H9 (cell line): ENCODE measurements at regions not wholly inside any gene's neighbourhood (a gene's known extent, or its start where the extent isn't known, plus 50 kb on each side); places are given as distances from the start of the nearest gene placed in this dataset.

Experiments used
- DNase-seq: peaks from one replicate; pipeline ENCODE4 v3.0.0-alpha.2; 2017
- H2AFZ ChIP-seq: one replicate; pipeline ENCODE4 v1.6.1; 2013; ENCODE audit warnings: mild to moderate bottlenecking, low read length, control low read depth, moderate library complexity
- H2AK5ac ChIP-seq: 2 replicates; pipeline ENCODE4 v1.6.1; 2013; ENCODE audit warnings: low read length, control low read depth, mixed read lengths; ENCODE audit not compliant: insufficient read length
- H2BK120ac ChIP-seq: one replicate; pipeline ENCODE4 v1.6.1; 2013; ENCODE audit warnings: low read depth, mild to moderate bottlenecking, low read length, control low read depth, inconsistent platforms; ENCODE audit not compliant: poor library complexity, severe bottlenecking
- H2BK12ac ChIP-seq: 2 replicates; pipeline ENCODE4 v1.6.1; 2013; ENCODE audit warnings: low read length, control low read depth, mixed read lengths, low read depth; ENCODE audit not compliant: insufficient read length
- H2BK15ac ChIP-seq: 2 replicates; pipeline ENCODE4 v1.6.1; 2013; ENCODE audit warnings: low read depth, low read length, control low read depth
- H2BK20ac ChIP-seq: one replicate; pipeline ENCODE4 v1.6.1; 2013; ENCODE audit warnings: low read depth, mild to moderate bottlenecking, low read length, control low read depth, inconsistent platforms; ENCODE audit not compliant: poor library complexity, severe bottlenecking
- H2BK5ac ChIP-seq: 2 replicates; pipeline ENCODE4 v1.6.1; 2013; ENCODE audit warnings: low read length, control low read depth, mixed read lengths; ENCODE audit not compliant: insufficient read length
- H3K14ac ChIP-seq: 2 replicates; pipeline ENCODE4 v1.6.1; 2013; ENCODE audit warnings: low read length, control low read depth; ENCODE audit not compliant: insufficient read depth
- H3K18ac ChIP-seq: 2 replicates; pipeline ENCODE4 v1.6.1; 2013; ENCODE audit warnings: low read depth, mild to moderate bottlenecking, mixed read lengths, low read length, control low read depth; ENCODE audit not compliant: insufficient read length
- H3K23ac ChIP-seq: 2 replicates; pipeline ENCODE4 v1.6.1; 2013; ENCODE audit warnings: low read length, control low read depth, mixed read lengths, low read depth; ENCODE audit not compliant: insufficient read length
- H3K23me2 ChIP-seq: 2 replicates; pipeline ENCODE4 v1.6.1; 2013; ENCODE audit warnings: low read depth, mild to moderate bottlenecking, mixed read lengths, low read length, control low read depth; ENCODE audit not compliant: insufficient read length, poor library complexity, severe bottlenecking
- H3K27ac ChIP-seq: 2 replicates; pipeline ENCODE4 v1.5.1; 2013; ENCODE audit warnings: low read length, control low read depth, mixed read lengths, low read depth; ENCODE audit not compliant: insufficient read length
- H3K27me3 ChIP-seq: 2 replicates; pipeline ENCODE4 v1.6.1; 2013; ENCODE audit warnings: low read length, control low read depth, inconsistent platforms; ENCODE audit not compliant: insufficient read depth
- H3K4ac ChIP-seq: 2 replicates; pipeline ENCODE4 v1.6.1; 2013; ENCODE audit warnings: low read depth, mild to moderate bottlenecking, control low read depth, inconsistent platforms, low read length, moderate library complexity
- H3K4me1 ChIP-seq: 2 replicates; pipeline ENCODE4 v1.6.1; 2013; ENCODE audit warnings: low read length, control low read depth, inconsistent platforms; ENCODE audit not compliant: insufficient read depth
- H3K4me2 ChIP-seq: 2 replicates; pipeline ENCODE4 v1.6.1; 2013; ENCODE audit warnings: low read length, control low read depth, mixed read lengths; ENCODE audit not compliant: insufficient read length, insufficient read depth
- H3K56ac ChIP-seq: 2 replicates; pipeline ENCODE4 v1.6.1; 2013; ENCODE audit warnings: low read depth, mild to moderate bottlenecking, mixed read lengths, low read length, control low read depth; ENCODE audit not compliant: insufficient read length
- H3K79me1 ChIP-seq: 2 replicates; pipeline ENCODE4 v1.6.1; 2013; ENCODE audit warnings: low read depth, mild to moderate bottlenecking, moderate library complexity, low read length, control low read depth, inconsistent platforms; ENCODE audit not compliant: insufficient read depth, poor library complexity, severe bottlenecking
- H3K79me2 ChIP-seq: 2 replicates; pipeline ENCODE4 v1.6.1; 2013; ENCODE audit warnings: low read length, control low read depth, inconsistent platforms; ENCODE audit not compliant: insufficient read depth
- H3K9ac ChIP-seq: 2 replicates; pipeline ENCODE4 v1.6.1; 2013; ENCODE audit warnings: low read length, control low read depth, mixed read lengths; ENCODE audit not compliant: insufficient read length; ENCODE audit errors: extremely low read depth
- H3K9me3 ChIP-seq: one replicate; pipeline ENCODE4 v1.6.1; 2013; ENCODE audit warnings: low read depth, low read length, inconsistent platforms; ENCODE audit not compliant: control insufficient read depth
- H3T11ph ChIP-seq: one replicate; pipeline ENCODE4 v1.6.1; 2013; ENCODE audit warnings: mild to moderate bottlenecking, low read length, control low read depth, inconsistent platforms
- H4K20me1 ChIP-seq: one replicate; pipeline ENCODE4 v1.6.1; 2013; ENCODE audit not compliant: control insufficient read depth, insufficient read length, insufficient read depth
- H4K5ac ChIP-seq: 2 replicates; pipeline ENCODE4 v1.6.1; 2013; ENCODE audit warnings: low read depth, mild to moderate bottlenecking, mixed read lengths, low read length, control low read depth; ENCODE audit not compliant: insufficient read length
- H4K8ac ChIP-seq: replicated peaks from 2 replicates; pipeline ENCODE4 v1.6.1; 2013; ENCODE audit warnings: low read length, control low read depth, mixed read lengths, low read depth; ENCODE audit not compliant: insufficient read length
- H4K91ac ChIP-seq: 2 replicates; pipeline ENCODE4 v1.6.1; 2013; ENCODE audit warnings: low read depth, mild to moderate bottlenecking, moderate library complexity, mixed read lengths, low read length, control low read depth; ENCODE audit not compliant: insufficient read length
- H3K27ac Mint-ChIP-seq, 3 experiments: 2 replicates in 2 of 3; 3 replicates in 1 of 3; pipeline ENCODE4 v1.8.0; 2020 to 2021; ENCODE audit warnings: mixed read lengths in 3 of 3, mild to moderate bottlenecking in 1 of 3, moderate library complexity in 1 of 3
- H3K27me3 Mint-ChIP-seq: 2 replicates; pipeline ENCODE4 v1.8.0; 2021; ENCODE audit warnings: low read depth, mild to moderate bottlenecking, moderate library complexity, mixed read lengths
- H3K36me3 Mint-ChIP-seq, 3 experiments: 2 replicates in 2 of 3; 3 replicates in 1 of 3; pipeline ENCODE4 v1.8.0; 2020 to 2021; ENCODE audit warnings: low read depth in 3 of 3, mixed read lengths in 3 of 3; ENCODE audit not compliant: insufficient read depth in 1 of 3
- H3K4me1 Mint-ChIP-seq, 2 experiments: 2 replicates each; pipeline ENCODE4 v1.8.0; 2020; ENCODE audit warnings: mixed read lengths in 2 of 2
- H3K4me3 Mint-ChIP-seq, 2 experiments: 2 replicates in 1 of 2; 3 replicates in 1 of 2; pipeline ENCODE4 v1.8.0; 2020 to 2021; ENCODE audit warnings: mild to moderate bottlenecking in 2 of 2, mixed read lengths in 2 of 2, moderate library complexity in 1 of 2
- H3K9me3 Mint-ChIP-seq, 2 experiments: 2 replicates in 1 of 2; 3 replicates in 1 of 2; pipeline ENCODE4 v1.8.0; 2020; ENCODE audit warnings: mild to moderate bottlenecking in 2 of 2, mixed read lengths in 2 of 2, moderate library complexity in 1 of 2
- WGBS: extraction: QIAGEN DNeasy Blood & Tissue Kit; methylation state at CpG from one replicate; pipeline ENCODE4 v1.1.7; 2013; ENCODE audit warnings: missing lambda C conversion rate, low lambda C conversion rate, mixed read lengths; ENCODE audit not compliant: insufficient read length; ENCODE audit errors: extremely low coverage; 5-methylcytosine and 5-hydroxymethylcytosine counted together
- TF ChIP-seq, protein P1 (sequence below): fragments of 200-600 bp; sonication (generic); conservative IDR thresholded peaks from 3 replicates; pipeline ENCODE4 v1.8.0; 2021; ENCODE audit warnings: antibody characterized with exemption, mild to moderate bottlenecking

DNA sequence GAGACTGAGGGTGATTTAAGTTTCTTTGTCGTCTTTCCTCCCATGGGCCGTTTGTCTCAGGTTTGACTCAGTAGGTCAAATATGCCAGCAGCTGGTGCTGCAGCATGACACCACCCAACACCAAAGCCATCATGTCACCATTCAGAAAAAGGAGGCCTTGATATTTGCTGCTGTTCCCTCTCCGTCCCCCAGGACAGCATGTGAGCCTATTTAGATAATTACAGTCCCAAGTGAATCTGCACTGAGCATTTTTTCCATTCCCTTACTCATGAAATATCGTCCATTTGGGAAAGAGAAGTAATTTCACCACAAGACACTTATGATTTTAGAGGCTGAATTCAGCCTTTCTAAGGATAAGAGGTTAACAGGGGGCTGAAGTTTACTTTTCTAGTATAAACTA is 62.2 kb upstream of the ADORA2B start:
- Histone ChIP-seq H2BK5ac (no peak overlapping the region), H4K91ac (no peak overlapping the region), H2BK12ac (no peak overlapping the region), H2AK5ac (no peak overlapping the region), H3K4ac (no peak overlapping the region), H3K18ac (no peak overlapping the region), H3K14ac (no peak overlapping the region), H4K8ac (no peak overlapping the region), H3K79me1 (no peaks in the 10 kb centered on the region), H2BK120ac (no peak overlapping the region), H3K4me1 (no peaks in the 10 kb centered on the region), H2AFZ (no peak overlapping the region), H4K5ac (no peak overlapping the region), H4K20me1 (no peaks in the 10 kb centered on the region), H3K9me3 (no peaks in the 10 kb centered on the region), H3K27me3 (no peaks in the 10 kb centered on the region), H3K23me2 (no peaks in the 10 kb centered on the region), H3K4me2 (no peak overlapping the region), H2BK15ac (no peak overlapping the region), H3K56ac (no peak overlapping the region), H2BK20ac (no peak overlapping the region), H3K23ac (no peak overlapping the region), H3K79me2 (no peaks in the 10 kb centered on the region), H3T11ph (no peak overlapping the region), H3K9ac (no peak overlapping the region), H3K27ac (no peak overlapping the region)
- Mint-ChIP-seq H3K4me3 (no peak overlapping the region), H3K9me3 (no peaks in the 10 kb centered on the region), H3K36me3 (no peaks in the 10 kb centered on the region), H3K27me3 (no peaks in the 10 kb centered on the region), H3K4me1 (0 out of 4 replicates have a peak, but pooled peaks cover 0 to 2% of the 10 kb centered on the region in 2 experiments), H3K27ac (no peak overlapping the region)
- TF ChIP-seq, protein P1, sequence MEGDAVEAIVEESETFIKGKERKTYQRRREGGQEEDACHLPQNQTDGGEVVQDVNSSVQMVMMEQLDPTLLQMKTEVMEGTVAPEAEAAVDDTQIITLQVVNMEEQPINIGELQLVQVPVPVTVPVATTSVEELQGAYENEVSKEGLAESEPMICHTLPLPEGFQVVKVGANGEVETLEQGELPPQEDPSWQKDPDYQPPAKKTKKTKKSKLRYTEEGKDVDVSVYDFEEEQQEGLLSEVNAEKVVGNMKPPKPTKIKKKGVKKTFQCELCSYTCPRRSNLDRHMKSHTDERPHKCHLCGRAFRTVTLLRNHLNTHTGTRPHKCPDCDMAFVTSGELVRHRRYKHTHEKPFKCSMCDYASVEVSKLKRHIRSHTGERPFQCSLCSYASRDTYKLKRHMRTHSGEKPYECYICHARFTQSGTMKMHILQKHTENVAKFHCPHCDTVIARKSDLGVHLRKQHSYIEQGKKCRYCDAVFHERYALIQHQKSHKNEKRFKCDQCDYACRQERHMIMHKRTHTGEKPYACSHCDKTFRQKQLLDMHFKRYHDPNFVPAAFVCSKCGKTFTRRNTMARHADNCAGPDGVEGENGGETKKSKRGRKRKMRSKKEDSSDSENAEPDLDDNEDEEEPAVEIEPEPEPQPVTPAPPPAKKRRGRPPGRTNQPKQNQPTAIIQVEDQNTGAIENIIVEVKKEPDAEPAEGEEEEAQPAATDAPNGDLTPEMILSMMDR: no peak
- WGBS: no CpG with 5 or more reads among the region's 4 CpGs
- no peak for DNase-seq
